Gastrocnemius medialis (tissue), 4 donors: ENCODE measurements at regions not wholly inside any gene's neighbourhood (a gene's known extent, or its start where the extent isn't known, plus 50 kb on each side); places are given as distances from the start of the nearest gene placed in this dataset.

Source experiments
- ATAC-seq, 2 donors: fragments of 150-250 bp; one replicate each; pipeline ENCODE4 v1.9.1; 2016
- DNase-seq, 2 donors: peaks; one replicate each; pipeline ENCODE4 v3.0.0-alpha.2; 2019
- H3K27ac ChIP-seq, 4 donors: fragments of 200-600 bp; sonication (generic); 1 replicate in 1 of 4; 2 replicates in 3 of 4; pipeline ENCODE4 v1.5.1; 2016 to 2018; ENCODE audit warnings: mild to moderate bottlenecking in 2 of 4, moderate library complexity in 1 of 4
- H3K27me3 ChIP-seq, 3 donors: fragments of 200-600 bp; sonication (generic) in 2 of 3; 1 replicate in 1 of 3; 2 replicates in 2 of 3; pipeline versions ENCODE4 v1.5.1 to v1.6.0; 2016 to 2019; ENCODE audit warnings: mild to moderate bottlenecking in 1 of 3, moderate library complexity in 1 of 3
- H3K36me3 ChIP-seq, 2 donors: fragments of 200-600 bp; sonication (generic) in 1 of 2; one replicate each; pipeline ENCODE4 v1.5.1; 2017 to 2018
- H3K4me1 ChIP-seq, 2 donors: fragments of 200-600 bp; sonication (generic) in 1 of 2; one replicate each; pipeline ENCODE4 v1.5.1; 2016 to 2017; ENCODE audit warnings: mild to moderate bottlenecking in 2 of 2
- H3K4me3 ChIP-seq, 4 donors: fragments of 200-600 bp; sonication (generic) in 3 of 4; 1 replicate in 1 of 4; 2 replicates in 3 of 4; pipeline ENCODE4 v1.5.1; 2016 to 2019; ENCODE audit warnings: mild to moderate bottlenecking in 2 of 4
- H3K9me3 ChIP-seq, 3 donors: fragments of 200-600 bp; sonication (generic) in 2 of 3; 1 replicate in 1 of 3; 2 replicates in 2 of 3; pipeline ENCODE4 v1.5.1; 2016 to 2019
- CTCF ChIP-seq, 5 experiments: fragments of 450-650 bp in 3 of 5; fragments of 200-600 bp in 2 of 5; sonication (generic) in 2 of 5; IDR thresholded peaks in 4 of 5; conservative IDR thresholded peaks in 1 of 5; 1 replicate in 4 of 5; 2 replicates in 1 of 5; pipeline ENCODE4 v1.5.1; 2016 to 2019; ENCODE audit warnings: antibody characterized with exemption in 5 of 5, mild to moderate bottlenecking in 3 of 5, moderate library complexity in 3 of 5
- POLR2A ChIP-seq, 2 donors: fragments of 450-650 bp; IDR thresholded peaks; one replicate each; pipeline ENCODE4 v1.6.1; 2017; ENCODE audit warnings: antibody characterized with exemption in 2 of 2, mild to moderate bottlenecking in 2 of 2, moderate library complexity in 2 of 2
- in situ Hi-C, 4 donors: fragments of 200-750 bp; cut with MboI; loops; one replicate each; pipeline versions ENCODE4 v1.15.0 to v1.8.0; 2017; ENCODE audit warnings: low sequenced_read_pairs in 4 of 4
- intact Hi-C: fragments of 100-400 bp; cut with DNase I; formaldehyde crosslinking; loops from one replicate; pipeline ENCODE4 v1.15.1; 2023; ENCODE audit warnings: low total_unique reads

- H3K9me3 ChIP-seq: no peaks in the 10 kb centered on the region
- H3K4me3 ChIP-seq: no peak overlapping the region
- no peak for DNase-seq
- H3K4me1 ChIP-seq: no peaks in the 10 kb centered on the region
- intact Hi-C loops: no loop called here
- no peak for ATAC-seq
- in situ Hi-C loops: no loop called here
- no peak for TF ChIP-seq CTCF (IDR thresholded peaks at IDR 0.05 in 4 of 5, conservative IDR thresholded peaks at IDR 0.05 in 1 of 5)
- TF ChIP-seq POLR2A (IDR thresholded peaks at IDR 0.05): no peak
- no peaks in the 10 kb centered on the region for H3K36me3 ChIP-seq
- H3K27me3 ChIP-seq: no peaks in the 10 kb centered on the region
- no peak overlapping the region for H3K27ac ChIP-seq
Observed at GRCh38 chr14:66228267-66228970, 257.8 kb upstream of the CCDC196 start.

- TF ChIP-seq POLR2A (IDR thresholded peaks at IDR 0.05): no peak
- no peak for TF ChIP-seq CTCF (IDR thresholded peaks at IDR 0.05 in 4 of 5, conservative IDR thresholded peaks at IDR 0.05 in 1 of 5)
- no peaks in the 10 kb centered on the region for H3K4me1 ChIP-seq
- intact Hi-C loops: no loop called here
- H3K27me3 ChIP-seq: no peaks in the 10 kb centered on the region
- H3K4me3 ChIP-seq: no peak overlapping the region
- H3K9me3 ChIP-seq: no peaks in the 10 kb centered on the region
- no peak for DNase-seq
- H3K27ac ChIP-seq: no peak overlapping the region
- no peaks in the 10 kb centered on the region for H3K36me3 ChIP-seq
- in situ Hi-C loops: no loop called here
- ATAC-seq: no peak
Observed at GRCh38 chr14:66231820-66232219, 254.4 kb upstream of the CCDC196 start.

- Histone ChIP-seq H3K4me1 (no peaks in the 10 kb centered on the region), H3K36me3 (no peaks in the 10 kb centered on the region), H3K9me3 (no peaks in the 10 kb centered on the region), H3K27ac (no peak overlapping the region), H3K27me3 (no peaks in the 10 kb centered on the region), H3K4me3 (no peak overlapping the region)
- DNase-seq: no peak
- in situ Hi-C loops: no loop called here
- no peak for ATAC-seq
- TF ChIP-seq CTCF (IDR thresholded peaks at IDR 0.05 in 4 of 5, conservative IDR thresholded peaks at IDR 0.05 in 1 of 5) (no peak), POLR2A (IDR thresholded peaks at IDR 0.05) (no peak)
- intact Hi-C loops: no loop called here
Observed at GRCh38 chr14:66233591-66233990, 252.6 kb upstream of the CCDC196 start.

GRCh38 chr14:66234411-66234810, 251.8 kb upstream of the CCDC196 start:
- intact Hi-C loops: no loop called here

More at GRCh38 chr14:66234411-66234810, 251.8 kb upstream of the CCDC196 start:
- DNase-seq (no peak), ATAC-seq (no peak)
- H3K27me3 ChIP-seq: no peaks in the 10 kb centered on the region
- no peak overlapping the region for H3K4me3 ChIP-seq
- in situ Hi-C loops: no loop called here
- no peaks in the 10 kb centered on the region for H3K9me3 ChIP-seq
- no peak for TF ChIP-seq POLR2A (IDR thresholded peaks at IDR 0.05)
- TF ChIP-seq CTCF (IDR thresholded peaks at IDR 0.05 in 4 of 5, conservative IDR thresholded peaks at IDR 0.05 in 1 of 5): no peak
- H3K36me3 ChIP-seq: no peaks in the 10 kb centered on the region
- H3K27ac ChIP-seq: no peak overlapping the region
- H3K4me1 ChIP-seq: no peaks in the 10 kb centered on the region
